ENCODE measurements at regions not wholly inside any gene's neighbourhood (a gene's known extent, or its start where the extent isn't known, plus 50 kb on each side); places are given as distances from the start of the nearest gene placed in this dataset.
"Not testable (repeated sequence)": the region's sequence is repeated elsewhere in the genome, so short reads cannot be mapped to it uniquely, and the experiment has no call there.

GRCh38 chr9:97096793-97097192 is 57.9 kb upstream of the CTSV start:
- ATAC-seq (ENCODE audit: low read depth) = no peak
- ChIA-PET CTCF (no interaction called here), POLR2A (no interaction called here)
- intact Hi-C loops (cut with micrococcal nuclease) = no loop called here
- no peak for DNase-seq
- Mint-ChIP-seq H3K27ac (no peak overlapping the region), H3K9me3 (no peaks in the 10 kb centered on the region), H3K4me1 (no peaks in the 10 kb centered on the region), H3K27me3 (peaks cover 12% of the 10 kb centered on the region), H3K4me3 (no peak overlapping the region), H3K36me3 (ENCODE audit: low read depth) (no peaks in the 10 kb centered on the region)
- TF ChIP-seq CTCF (IDR thresholded peaks at IDR 0.05) = no peak

GRCh38 chr9:97089361-97089760 is 50.4 kb upstream of the CTSV start:
- H3K27ac Mint-ChIP-seq; DNase-seq; CTCF ChIA-PET; H3K4me3 Mint-ChIP-seq; H3K36me3 Mint-ChIP-seq (ENCODE audit: low read depth); intact Hi-C loops (cut with micrococcal nuclease); H3K9me3 Mint-ChIP-seq; H3K4me1 Mint-ChIP-seq; ATAC-seq (ENCODE audit: low read depth): not testable (repeated sequence)
- H3K27me3 Mint-ChIP-seq = peaks cover 51% of the 10 kb centered on the region
- POLR2A ChIA-PET = interaction anchor here (0.7 kb wide), 1 partner anchor 149 kb away, joined by 6 read pairs; no protein-coding TSS in a partner anchor
